ENCODE measurements at regions not wholly inside any gene's neighbourhood (a gene's known extent, or its start where the extent isn't known, plus 50 kb on each side); places are given as distances from the start of the nearest gene placed in this dataset.

DNA sequence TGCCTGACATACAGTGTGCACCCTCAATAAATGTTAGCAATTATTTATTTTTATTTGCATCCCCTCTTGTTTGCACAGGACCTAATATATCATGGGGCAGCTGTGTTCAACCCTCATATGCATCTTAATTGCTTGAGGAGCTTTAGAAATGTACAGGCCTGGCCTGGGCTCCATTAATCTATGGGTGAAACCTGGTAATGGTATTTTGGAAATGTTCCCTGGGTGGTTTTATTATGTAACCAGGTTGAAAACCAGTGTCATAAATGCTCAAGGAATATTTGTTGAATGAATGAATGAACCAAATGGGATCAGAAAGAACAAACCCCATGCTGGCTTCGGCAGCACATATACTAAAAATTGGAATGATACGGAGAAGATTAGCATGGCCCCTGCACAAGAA is 84.0 kb upstream of the PICALM start:
- TF ChIP-seq, protein P1, sequence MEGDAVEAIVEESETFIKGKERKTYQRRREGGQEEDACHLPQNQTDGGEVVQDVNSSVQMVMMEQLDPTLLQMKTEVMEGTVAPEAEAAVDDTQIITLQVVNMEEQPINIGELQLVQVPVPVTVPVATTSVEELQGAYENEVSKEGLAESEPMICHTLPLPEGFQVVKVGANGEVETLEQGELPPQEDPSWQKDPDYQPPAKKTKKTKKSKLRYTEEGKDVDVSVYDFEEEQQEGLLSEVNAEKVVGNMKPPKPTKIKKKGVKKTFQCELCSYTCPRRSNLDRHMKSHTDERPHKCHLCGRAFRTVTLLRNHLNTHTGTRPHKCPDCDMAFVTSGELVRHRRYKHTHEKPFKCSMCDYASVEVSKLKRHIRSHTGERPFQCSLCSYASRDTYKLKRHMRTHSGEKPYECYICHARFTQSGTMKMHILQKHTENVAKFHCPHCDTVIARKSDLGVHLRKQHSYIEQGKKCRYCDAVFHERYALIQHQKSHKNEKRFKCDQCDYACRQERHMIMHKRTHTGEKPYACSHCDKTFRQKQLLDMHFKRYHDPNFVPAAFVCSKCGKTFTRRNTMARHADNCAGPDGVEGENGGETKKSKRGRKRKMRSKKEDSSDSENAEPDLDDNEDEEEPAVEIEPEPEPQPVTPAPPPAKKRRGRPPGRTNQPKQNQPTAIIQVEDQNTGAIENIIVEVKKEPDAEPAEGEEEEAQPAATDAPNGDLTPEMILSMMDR (IDR thresholded peaks at IDR 0.05), result no peak
- TF ChIP-seq EZH2 (IDR thresholded peaks at IDR 0.05; ENCODE audit: borderline replicate concordance, insufficient read depth, low read depth, low read length, poor library complexity, severe bottlenecking), result no peak
- H3K4me2 ChIP-seq (replicated peaks; ENCODE audit: low read depth, low read length, poor library complexity, severe bottlenecking), result no peak overlapping the region
- no peaks in the 10 kb centered on the region for H3K27me3 ChIP-seq (replicated peaks in 1 of 4; ENCODE audit: control extremely low read depth in 1 of 4, control insufficient read depth in 3 of 4, insufficient read depth in 4 of 4, low read length in 3 of 4)
- intact Hi-C loops (cut with micrococcal nuclease), result no loop called here
- H3K27ac ChIP-seq (ENCODE audit: low read length in 2 of 2), result no peak overlapping the region
- ChIA-PET POLR2A (no interaction called here), CTCF (interaction anchor here (2.2 kb wide), 1 partner anchor 40 kb away, joined by 4 read pairs; no protein-coding TSS in a partner anchor)
- no peaks in the 10 kb centered on the region for H3K9me3 ChIP-seq (ENCODE audit: control extremely low read depth in 1 of 3, control insufficient read depth in 2 of 3, insufficient read depth in 1 of 3, low read length in 2 of 3)
- no peak overlapping the region for H2AFZ ChIP-seq (ENCODE audit: insufficient read depth, low read depth, low read length, poor library complexity, severe bottlenecking)
- no peaks in the 10 kb centered on the region for H3K36me3 ChIP-seq (replicated peaks in 1 of 2; ENCODE audit: control extremely low read depth in 1 of 2, control insufficient read depth in 1 of 2, extremely low read depth in 1 of 2, insufficient read depth in 2 of 2, low read length in 1 of 2)
- H3K4me3 ChIP-seq (ENCODE audit: control extremely low read depth in 1 of 5, extremely low read depth in 1 of 5, insufficient read depth in 1 of 5, low read depth in 2 of 5, low read length in 4 of 5), result no peak overlapping the region
- H3K79me2 ChIP-seq (ENCODE audit: control insufficient read depth, insufficient read depth, low read length), result no peaks in the 10 kb centered on the region
- DNase-seq (no peak), ATAC-seq (ENCODE audit: low read depth) (no peak)
- H3K9ac ChIP-seq (ENCODE audit: low read length), result no peak overlapping the region
- Mint-ChIP-seq H3K4me1 (peaks cover 8% of the 10 kb centered on the region), H3K27me3 (no peaks in the 10 kb centered on the region), H3K27ac (no peak overlapping the region), H3K9me3 (ENCODE audit: insufficient read depth) (no peaks in the 10 kb centered on the region), H3K4me3 (no peak overlapping the region)
- no peaks in the 10 kb centered on the region for H4K20me1 ChIP-seq (ENCODE audit: control insufficient read depth, insufficient read depth, low read length, poor library complexity, severe bottlenecking)
- WGBS (ENCODE audit: insufficient coverage), result no CpG with 5 or more reads among the region's 2 CpGs
- H3K4me1 ChIP-seq (ENCODE audit: control insufficient read depth in 2 of 2, insufficient read depth in 2 of 2, low read length in 2 of 2), result peaks cover 0 to 9% of the 10 kb centered on the region in 2 donors

DNA sequence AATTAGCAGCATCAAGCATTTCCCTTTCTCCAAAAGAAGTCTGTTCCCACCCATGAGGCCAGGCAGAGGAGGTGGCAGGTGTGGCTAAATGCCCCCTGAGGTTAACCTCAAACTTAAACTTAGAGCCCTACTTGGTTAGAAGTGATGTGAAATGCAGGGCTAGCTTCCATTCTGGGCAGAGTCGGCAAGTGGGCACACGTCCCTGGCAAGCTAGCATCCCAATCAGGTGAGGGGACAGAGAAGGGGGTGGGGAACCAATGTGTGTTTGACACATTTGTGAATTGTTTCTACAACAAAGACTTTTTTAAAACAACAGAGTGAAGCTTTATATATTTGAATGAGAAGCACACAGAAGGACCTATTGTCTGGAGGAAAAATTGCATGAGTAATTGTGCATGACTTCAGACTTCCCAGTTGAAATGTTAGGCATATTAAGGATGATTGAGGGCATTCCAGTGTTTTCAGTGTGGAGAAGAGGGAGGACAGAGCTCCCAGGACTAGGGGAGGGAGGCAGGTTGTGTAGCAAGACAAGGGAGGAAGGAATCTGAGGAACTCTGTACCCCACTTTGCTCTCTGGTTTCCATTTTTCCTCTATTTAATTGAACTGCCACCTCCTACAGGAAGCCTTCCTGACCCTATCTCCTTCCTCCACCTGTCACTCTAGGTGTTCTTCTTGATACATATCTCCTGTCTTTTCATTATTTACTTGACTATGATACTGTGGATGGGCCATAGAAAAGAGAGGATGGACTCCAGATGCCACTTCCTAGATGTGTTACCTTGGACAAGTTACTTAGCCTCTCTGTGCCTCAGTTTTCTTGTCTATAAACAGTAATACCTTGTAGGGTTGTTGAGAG is 83.3 kb upstream of the PICALM start:
- intact Hi-C loops (cut with micrococcal nuclease), result no loop called here
- no peak for ATAC-seq (ENCODE audit: low read depth)
- Histone ChIP-seq H3K4me1 (ENCODE audit: control insufficient read depth in 2 of 2, insufficient read depth in 2 of 2, low read length in 2 of 2) (peaks cover 0 to 9% of the 10 kb centered on the region in 2 donors), H3K4me2 (replicated peaks; ENCODE audit: low read depth, low read length, poor library complexity, severe bottlenecking) (no peak overlapping the region), H2AFZ (ENCODE audit: insufficient read depth, low read depth, low read length, poor library complexity, severe bottlenecking) (peak overlapping the region; percentile 27), H3K79me2 (ENCODE audit: control insufficient read depth, insufficient read depth, low read length) (no peaks in the 10 kb centered on the region), H3K27me3 (replicated peaks in 1 of 4; ENCODE audit: control extremely low read depth in 1 of 4, control insufficient read depth in 3 of 4, insufficient read depth in 4 of 4, low read length in 3 of 4) (no peaks in the 10 kb centered on the region), H3K27ac (ENCODE audit: low read length in 2 of 2) (no peak overlapping the region), H3K9ac (ENCODE audit: low read length) (no peak overlapping the region), H3K36me3 (replicated peaks in 1 of 2; ENCODE audit: control extremely low read depth in 1 of 2, control insufficient read depth in 1 of 2, extremely low read depth in 1 of 2, insufficient read depth in 2 of 2, low read length in 1 of 2) (no peaks in the 10 kb centered on the region), H3K4me3 (ENCODE audit: control extremely low read depth in 1 of 5, extremely low read depth in 1 of 5, insufficient read depth in 1 of 5, low read depth in 2 of 5, low read length in 4 of 5) (no peak overlapping the region), H3K9me3 (ENCODE audit: control extremely low read depth in 1 of 3, control insufficient read depth in 2 of 3, insufficient read depth in 1 of 3, low read length in 2 of 3) (no peaks in the 10 kb centered on the region), H4K20me1 (ENCODE audit: control insufficient read depth, insufficient read depth, low read length, poor library complexity, severe bottlenecking) (no peaks in the 10 kb centered on the region)
- POLR2A ChIA-PET, result no interaction called here
- Mint-ChIP-seq H3K27me3 (no peaks in the 10 kb centered on the region), H3K9me3 (ENCODE audit: insufficient read depth) (no peaks in the 10 kb centered on the region), H3K4me3 (no peak overlapping the region), H3K4me1 (peaks cover 8% of the 10 kb centered on the region), H3K27ac (peak overlapping the region; percentile 16)
- DNase-seq, result no peak
- CTCF ChIA-PET, result interaction anchor here (1.3 to 2.2 kb wide), 2 partner anchors 36 to 41 kb away, joined by 4 to 5 read pairs; no protein-coding TSS in a partner anchor
- no CpG with 5 or more reads among the region's 2 CpGs for WGBS (ENCODE audit: insufficient coverage)
- TF ChIP-seq, protein P1 (IDR thresholded peaks at IDR 0.05), result no peak
- no peak for TF ChIP-seq EZH2 (IDR thresholded peaks at IDR 0.05; ENCODE audit: borderline replicate concordance, insufficient read depth, low read depth, low read length, poor library complexity, severe bottlenecking)
